HG03039 (cell line): ENCODE measurements at regions not wholly inside any gene's neighbourhood (a gene's known extent, or its start where the extent isn't known, plus 50 kb on each side); places are given as distances from the start of the nearest gene placed in this dataset.

ENCODE experiments used
- ATAC-seq: cut with Tn5 transposase; IDR thresholded peaks from one replicate; pipeline ENCODE4 v1.9.1; 2021; ENCODE audit warnings: mild to moderate bottlenecking, moderate library complexity; ENCODE audit not compliant: unreplicated experiment

- ATAC-seq, result no peak
These were observed 115.4 kb upstream of the CNTLN start for GRCh38 chr9:17019398-17019797.

- no peak for ATAC-seq
These were observed 116.2 kb upstream of the CNTLN start for GRCh38 chr9:17018540-17019196.

DNA sequence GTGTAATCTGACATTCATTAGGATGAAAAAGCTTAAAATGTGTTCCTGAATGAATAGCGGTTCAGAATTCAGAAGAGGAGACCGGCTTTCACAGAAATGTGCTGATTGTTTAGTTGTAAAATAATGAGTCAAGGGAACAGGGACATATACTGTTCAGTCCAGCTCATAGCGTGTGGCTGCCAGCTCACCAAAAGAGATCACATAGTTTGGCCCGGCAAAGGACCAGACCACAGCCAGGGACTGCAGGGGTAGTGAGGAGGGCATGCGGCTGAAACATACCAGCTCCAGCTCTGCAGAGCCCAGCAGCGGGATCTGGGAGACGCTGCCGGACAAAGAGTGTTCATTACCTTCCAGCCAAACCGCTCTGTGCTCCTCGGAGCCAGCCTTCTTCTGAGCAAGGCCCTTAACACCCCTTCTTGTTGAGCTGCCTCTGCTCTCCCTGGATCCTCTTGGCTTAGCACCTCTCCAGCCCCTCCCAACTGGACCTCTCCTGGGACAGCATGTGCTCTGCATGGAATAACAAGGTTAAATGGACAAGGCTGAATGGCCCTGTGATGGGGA lies 116.8 kb upstream of the CNTLN start:
- ATAC-seq, result no peak

GRCh38 chr9:17013891-17014290 lies 120.9 kb upstream of the CNTLN start:
- no peak for ATAC-seq

DNA sequence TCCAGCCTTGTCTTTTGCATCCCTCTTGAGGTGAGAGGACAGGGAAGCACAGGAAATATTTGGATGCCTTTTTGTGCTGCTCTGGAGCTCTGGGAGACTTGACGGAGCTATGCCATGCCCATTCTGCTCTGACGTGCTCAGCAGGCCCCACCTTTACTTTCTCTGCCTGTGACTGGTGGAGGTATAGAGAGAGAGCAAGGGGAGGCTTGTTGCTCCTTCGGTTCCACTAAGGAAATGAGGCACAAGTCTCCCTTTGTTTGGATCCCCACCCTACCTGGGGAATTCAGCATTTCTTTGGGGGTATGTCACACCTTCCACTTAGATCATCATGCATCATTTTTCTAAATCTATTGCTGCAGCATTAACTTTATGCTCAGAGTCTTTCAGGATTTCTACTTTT lies 121.8 kb upstream of the CNTLN start:
- no peak for ATAC-seq

DNA sequence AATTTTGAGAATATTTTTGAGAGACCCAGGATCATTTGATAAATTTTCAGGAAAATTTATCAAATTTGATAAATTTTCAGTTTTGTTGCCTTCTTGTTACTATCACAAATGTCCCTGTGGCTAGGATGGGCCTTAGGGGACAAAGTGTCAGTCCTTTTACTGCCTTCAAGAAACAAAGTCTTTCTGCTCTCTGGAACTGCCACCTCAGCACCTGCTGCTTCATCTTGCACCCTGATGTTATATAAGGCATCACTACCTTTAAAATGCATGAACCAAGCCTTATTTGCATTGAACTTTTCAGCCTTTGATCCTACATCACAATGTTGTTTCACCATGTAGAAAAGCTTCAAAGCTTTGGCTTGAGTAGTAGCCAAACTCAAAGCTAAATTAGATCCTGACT lies 123.0 kb upstream of the CNTLN start:
- no peak for ATAC-seq

DNA sequence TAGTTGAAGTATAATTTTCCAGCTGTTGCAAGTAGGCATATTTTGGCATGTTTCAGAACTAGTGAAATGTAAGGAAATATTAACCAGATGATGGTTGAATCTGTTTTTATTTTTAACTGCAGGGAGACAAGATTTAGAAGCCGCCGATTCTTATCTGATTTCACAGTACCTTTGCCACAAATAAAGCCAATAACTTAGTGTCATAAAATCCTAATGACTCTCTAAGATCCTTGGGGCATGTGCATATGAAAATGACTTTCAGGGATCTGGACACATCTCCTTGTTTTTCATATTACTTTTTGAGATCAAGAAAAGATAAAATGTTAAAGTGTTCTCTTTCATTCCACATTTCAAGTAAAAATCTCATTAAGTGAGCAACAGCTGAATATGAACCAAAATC lies 125.8 kb upstream of the CNTLN start:
- no peak for ATAC-seq

- no peak for ATAC-seq
These were observed 129.6 kb upstream of the CNTLN start for GRCh38 chr9:17005056-17005823.

DNA sequence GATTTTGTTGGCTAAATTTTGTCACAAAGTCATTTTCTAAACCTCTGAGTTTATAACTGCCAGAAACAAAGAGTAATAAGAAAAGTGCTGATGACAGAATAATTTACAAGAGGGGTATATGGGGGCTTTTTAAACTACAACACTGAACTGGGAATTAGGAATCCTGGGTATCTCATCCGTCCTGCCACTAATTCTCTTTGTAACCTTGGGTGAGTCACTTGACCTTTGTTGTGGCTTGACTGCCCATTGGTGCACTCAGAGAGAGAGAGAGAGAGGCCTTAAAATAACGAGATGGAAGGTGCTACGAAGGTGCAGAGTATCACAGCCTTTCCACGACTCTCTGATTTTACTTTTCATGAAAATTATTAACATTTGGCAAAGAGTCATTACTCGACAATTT lies 130.3 kb upstream of the CNTLN start:
- ATAC-seq, result no peak

DNA sequence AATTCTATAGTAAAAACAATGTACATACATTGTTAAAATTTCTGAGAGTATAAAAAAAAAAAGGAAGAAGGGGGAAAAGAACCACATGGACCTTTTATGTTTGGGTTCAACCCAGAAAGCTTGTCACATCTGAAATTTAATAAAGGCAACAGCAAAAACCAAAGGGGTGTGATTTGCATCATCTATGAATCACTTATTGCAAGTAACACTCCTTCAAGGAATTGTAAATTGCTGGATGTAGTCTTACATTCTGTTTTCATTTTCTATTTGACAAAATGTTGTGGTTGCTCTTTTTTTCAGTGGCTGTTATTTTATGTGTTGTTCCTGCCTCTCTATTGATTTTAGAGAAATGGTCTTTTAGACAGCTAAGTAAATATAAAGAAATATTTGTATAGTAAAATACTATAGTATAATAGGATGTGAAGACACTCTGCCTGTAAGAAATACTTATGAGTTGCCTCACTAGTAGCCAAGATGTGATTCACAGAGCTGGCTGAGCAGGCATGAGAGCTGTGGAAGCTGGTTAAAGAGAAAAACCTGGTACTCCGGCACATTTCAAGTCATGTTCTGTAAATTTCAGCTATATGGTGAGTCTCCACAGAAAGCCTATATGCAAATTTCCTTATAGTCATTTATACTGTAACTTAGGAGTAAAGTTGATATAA lies 131.1 kb upstream of the CNTLN start:
- no peak for ATAC-seq

GRCh38 chr9:16996901-16997491 lies 126.5 kb upstream of the BNC2 start:
- ATAC-seq, result no peak

DNA sequence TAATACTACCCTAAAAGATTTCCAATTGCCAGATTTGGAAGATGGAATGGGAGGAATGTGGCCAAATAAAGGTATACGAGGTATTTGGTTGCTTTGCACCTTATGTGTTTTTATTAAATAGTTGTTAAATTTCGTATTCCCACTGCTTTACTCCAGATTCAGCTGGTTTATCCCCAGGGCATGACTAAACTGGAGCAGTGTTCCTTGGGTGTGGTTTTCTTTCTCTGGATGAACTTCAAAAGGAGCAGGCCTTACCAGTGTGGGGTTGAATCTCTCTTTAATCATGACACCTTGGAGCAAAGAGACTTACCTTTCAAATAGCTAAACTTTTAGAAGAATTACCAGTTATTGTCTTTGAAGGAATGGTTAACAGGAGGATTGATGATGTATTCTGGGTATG lies 121.7 kb upstream of the BNC2 start:
- no peak for ATAC-seq

GRCh38 chr9:16987026-16987425 lies 116.6 kb upstream of the BNC2 start:
- no peak for ATAC-seq

GRCh38 chr9:16986556-16986955 lies 116.1 kb upstream of the BNC2 start:
- no peak for ATAC-seq

- no peak for ATAC-seq
These were observed 115.3 kb upstream of the BNC2 start for GRCh38 chr9:16985559-16986348.

GRCh38 chr9:16982780-16983310 lies 112.4 kb upstream of the BNC2 start:
- ATAC-seq, result no peak

DNA sequence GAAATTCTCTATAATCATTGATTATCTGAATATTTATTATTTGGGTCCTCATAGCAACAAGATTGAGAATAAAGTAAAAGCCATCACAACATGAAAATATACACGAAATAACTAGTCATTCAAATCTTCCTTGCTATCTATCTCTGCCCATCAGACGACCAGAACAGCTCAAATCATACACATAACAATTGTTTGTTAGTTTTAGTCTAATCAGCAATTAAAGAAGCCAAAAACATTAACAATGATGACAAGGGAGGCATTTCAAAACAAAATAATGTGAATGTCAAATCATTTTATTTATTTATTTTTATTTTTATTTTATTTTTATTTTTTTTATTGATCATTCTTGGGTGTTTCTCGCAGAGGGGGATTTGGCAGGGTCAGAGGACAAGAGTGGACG lies 106.0 kb upstream of the BNC2 start:
- no peak for ATAC-seq

DNA sequence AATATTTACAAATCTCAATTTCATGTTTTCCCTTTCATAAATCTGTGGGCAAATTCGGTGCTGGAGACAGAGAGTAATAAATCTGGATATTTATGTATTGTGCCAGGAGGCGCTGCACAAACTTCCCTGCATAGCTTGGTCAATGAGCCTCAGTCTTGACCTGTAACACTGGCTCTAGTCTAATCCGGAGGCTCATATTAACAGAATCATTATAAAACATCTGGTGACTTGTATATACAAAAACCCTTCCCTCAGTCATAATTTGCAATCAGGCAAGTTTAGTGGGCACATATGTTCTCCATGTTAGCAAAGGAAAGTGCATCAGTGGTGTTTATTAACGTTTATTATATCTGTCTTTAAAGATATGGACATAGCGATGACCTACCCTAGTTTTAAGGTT lies 104.0 kb upstream of the BNC2 start:
- ATAC-seq, result no peak

GRCh38 chr9:16970321-16970720 lies 99.9 kb upstream of the BNC2 start:
- ATAC-seq, result no peak

GRCh38 chr9:16964228-16964627 lies 93.8 kb upstream of the BNC2 start:
- ATAC-seq, result no peak
